Heart right ventricle (tissue), 16 donors: ENCODE measurements at regions not wholly inside any gene's neighbourhood (a gene's known extent, or its start where the extent isn't known, plus 50 kb on each side); places are given as distances from the start of the nearest gene placed in this dataset.

ENCODE experiments used
- ATAC-seq, 8 donors: fragments of 200-7000 bp; cut with Tn5 transposase; one replicate each; pipeline ENCODE4 v1.9.1; 2020; ENCODE audit warnings: mild to moderate bottlenecking in 8 of 8, moderate library complexity in 8 of 8, moderate number of reproducible peaks in 1 of 8
- DNase-seq, 2 donors: peaks; one replicate each; pipeline ENCODE4 v3.0.0-alpha.2; 2020
- H3K27ac ChIP-seq, 10 donors: fragments of 200-600 bp; sonication (generic) in 2 of 10; one replicate each; pipeline versions ENCODE4 v1.5.0 to v1.8.0; 2020 to 2022; ENCODE audit warnings: mild to moderate bottlenecking in 3 of 10
- H3K27me3 ChIP-seq, 7 donors: fragments of 200-600 bp; one replicate each; pipeline ENCODE4 v1.8.0; 2021 to 2022; ENCODE audit warnings: mild to moderate bottlenecking in 2 of 7
- H3K36me3 ChIP-seq, 9 donors: fragments of 200-600 bp; sonication (generic) in 1 of 9; one replicate each; pipeline versions ENCODE4 v1.5.0 to v1.8.0; 2020 to 2022; ENCODE audit warnings: mild to moderate bottlenecking in 2 of 9
- H3K4me1 ChIP-seq, 9 donors: fragments of 200-600 bp; sonication (generic) in 1 of 9; one replicate each; pipeline versions ENCODE4 v1.5.0 to v1.8.0; 2020 to 2022; ENCODE audit warnings: mild to moderate bottlenecking in 4 of 9
- H3K4me3 ChIP-seq, 10 donors: fragments of 200-600 bp; sonication (generic) in 2 of 10; one replicate each; pipeline versions ENCODE4 v1.5.0 to v1.8.0; 2020 to 2022; ENCODE audit warnings: mild to moderate bottlenecking in 7 of 10, moderate library complexity in 2 of 10
- H3K9me3 ChIP-seq, 11 donors: fragments of 200-600 bp in 10 of 11; sonication (generic) in 2 of 11; one replicate each; pipeline versions ENCODE4 v1.5.0 to v1.8.0; 2013 to 2022; ENCODE audit warnings: mild to moderate bottlenecking in 2 of 11, control low read depth in 1 of 11, moderate library complexity in 1 of 11
- WGBS, 2 donors: extraction: QIAGEN DNeasy Blood & Tissue Kit; methylation state at CpG; one replicate each; pipeline ENCODE4 v1.1.7; 2013; ENCODE audit warnings: inconsistent platforms in 1 of 2; 5-methylcytosine and 5-hydroxymethylcytosine counted together
- intact Hi-C, 10 donors: fragments of 100-400 bp; cut with DNase I; formaldehyde crosslinking; loops; one replicate each; pipeline versions ENCODE4 v1.11.1 to v1.14.2; 2022
- TF ChIP-seq, protein P1 (sequence below), 9 donors: fragments of 200-600 bp; sonication (generic) in 2 of 9; IDR thresholded peaks; one replicate each; pipeline versions ENCODE4 v1.5.0 to v1.8.0; 2021 to 2022; ENCODE audit warnings: antibody characterized with exemption in 9 of 9, mild to moderate bottlenecking in 5 of 9, moderate library complexity in 1 of 9
- donor health status: Arrhythmogenic right ventricular cardiomyopathy.
- donor health status: ischemic (EF 13 %, LVEDD 7.1; RV severe dilation, severe dysfunction).
- donor health status: healthy with polysubstance abuse.
- donor health status: DM: no; HTN: yes; CAD: no.
- donor health status: DM: no; HTN: no; CAD: no.
- donor health status: ischemic (EF 25% LVEDD 6.9; RV normal size, moderate dysfunction).
- donor health status: ischemic (EF 25% LVEDD 5.7; RV mildly dilated, moderate dysfunction).
- donor health status: healthy.
- donor health status: DM: yes; HTN: yes; CAD: no.
- donor health status: Ischemic cardiomyopathy.
- donor health status: ischemic (EF 35%, LVEDD 5.7; RV mildly dilated, moderate dysfunction).
- donor health status: nonischemic (EF 11% LVEDD 7.7; RV severe dilation, severe dysfunction).
- donor health status: DM: yes; HTN: yes; CAD: no.
- donor health status: PGD.
- donor health status: ischemic (EF 29% LVEDD 5.4; RV normal size, mild dysfunction).
- donor health status: nonischemic (EF 23%, LVEDD 6.1; RV moderate dilation, normal function).

DNA sequence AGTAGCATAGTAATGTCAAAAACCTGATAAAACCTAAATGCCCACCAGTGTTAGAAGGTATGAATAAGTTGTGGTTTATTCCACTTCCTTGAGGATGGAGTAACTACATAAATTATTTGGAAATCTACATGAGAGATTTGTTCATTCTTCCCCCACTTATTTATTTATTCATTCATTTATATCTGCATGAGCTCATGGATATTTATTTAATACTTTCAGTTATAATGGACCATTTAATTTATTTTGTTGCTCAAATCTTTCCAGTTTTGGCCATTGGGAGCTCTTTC, 223.8 kb upstream of the S1PR3 start:
- ATAC-seq (no peak), DNase-seq (no peak)
- intact Hi-C loops = no loop called here
- H3K4me1 ChIP-seq = peaks cover 0 to 6% (median 0%) of the 10 kb centered on the region in 9 donors
- peaks cover 0 to 3% (median 0%) of the 10 kb centered on the region in 7 donors for H3K27me3 ChIP-seq
- no peak overlapping the region for H3K27ac ChIP-seq
- H3K4me3 ChIP-seq = no peak overlapping the region
- H3K36me3 ChIP-seq = no peaks in the 10 kb centered on the region
- peaks cover 0 to 3% (median 0%) of the 10 kb centered on the region in 11 donors for H3K9me3 ChIP-seq
- TF ChIP-seq, protein P1, sequence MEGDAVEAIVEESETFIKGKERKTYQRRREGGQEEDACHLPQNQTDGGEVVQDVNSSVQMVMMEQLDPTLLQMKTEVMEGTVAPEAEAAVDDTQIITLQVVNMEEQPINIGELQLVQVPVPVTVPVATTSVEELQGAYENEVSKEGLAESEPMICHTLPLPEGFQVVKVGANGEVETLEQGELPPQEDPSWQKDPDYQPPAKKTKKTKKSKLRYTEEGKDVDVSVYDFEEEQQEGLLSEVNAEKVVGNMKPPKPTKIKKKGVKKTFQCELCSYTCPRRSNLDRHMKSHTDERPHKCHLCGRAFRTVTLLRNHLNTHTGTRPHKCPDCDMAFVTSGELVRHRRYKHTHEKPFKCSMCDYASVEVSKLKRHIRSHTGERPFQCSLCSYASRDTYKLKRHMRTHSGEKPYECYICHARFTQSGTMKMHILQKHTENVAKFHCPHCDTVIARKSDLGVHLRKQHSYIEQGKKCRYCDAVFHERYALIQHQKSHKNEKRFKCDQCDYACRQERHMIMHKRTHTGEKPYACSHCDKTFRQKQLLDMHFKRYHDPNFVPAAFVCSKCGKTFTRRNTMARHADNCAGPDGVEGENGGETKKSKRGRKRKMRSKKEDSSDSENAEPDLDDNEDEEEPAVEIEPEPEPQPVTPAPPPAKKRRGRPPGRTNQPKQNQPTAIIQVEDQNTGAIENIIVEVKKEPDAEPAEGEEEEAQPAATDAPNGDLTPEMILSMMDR (IDR thresholded peaks at IDR 0.05) = no peak

DNA sequence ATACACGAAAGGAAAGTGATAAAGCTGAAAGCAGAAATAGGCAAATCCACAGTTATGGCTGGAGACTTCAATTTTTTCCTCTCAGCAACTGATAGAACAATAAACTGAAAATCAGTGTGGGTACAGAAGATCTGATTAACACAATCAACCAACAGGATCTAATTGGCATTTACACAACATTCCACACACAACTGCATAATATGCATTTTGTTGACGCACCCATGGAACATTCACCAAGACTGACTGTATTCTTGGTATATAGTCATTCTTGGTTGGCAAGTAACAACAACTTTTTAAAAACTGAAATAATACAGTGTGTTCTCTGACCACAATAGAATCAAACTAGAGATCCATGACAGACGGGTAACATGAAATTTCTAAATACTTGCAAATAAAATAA, 218.7 kb upstream of the S1PR3 start:
- no peak for DNase-seq
- 76 to 93% methylated on average over 3 of the region's 3 CpGs for WGBS, 2 donors
- no peak overlapping the region for H3K4me3 ChIP-seq
- peaks cover 2 to 42% (median 29%) of the 10 kb centered on the region in 9 donors for H3K4me1 ChIP-seq
- ATAC-seq = no peak
- H3K9me3 ChIP-seq = no peaks in the 10 kb centered on the region
- intact Hi-C loops = no loop called here
- TF ChIP-seq, protein P1 (IDR thresholded peaks at IDR 0.05) = no peak
- no peaks in the 10 kb centered on the region for H3K36me3 ChIP-seq
- no peaks in the 10 kb centered on the region for H3K27me3 ChIP-seq
- H3K27ac ChIP-seq = no peak overlapping the region

DNA sequence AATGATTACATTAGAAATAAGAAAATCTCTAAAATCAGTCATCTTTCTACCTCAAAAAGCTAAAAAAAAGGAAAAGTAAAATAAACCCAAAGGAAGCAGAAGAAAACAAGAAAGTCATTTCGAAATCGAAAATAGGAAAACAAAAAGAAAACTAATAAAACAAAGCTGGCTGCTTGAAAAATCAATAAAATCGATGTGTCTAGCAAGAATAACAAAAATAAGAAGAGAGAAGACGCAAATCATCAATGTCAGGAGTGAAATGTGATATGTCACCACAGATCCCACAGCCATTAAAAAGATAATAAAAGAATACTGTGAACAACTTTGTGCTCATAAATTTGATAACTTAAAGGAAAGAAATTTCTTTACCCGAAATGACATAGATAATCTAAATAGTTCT, 218.1 kb upstream of the S1PR3 start:
- 89 to 94% methylated on average over 5 of the region's 5 CpGs for WGBS, 2 donors
- TF ChIP-seq, protein P1 (IDR thresholded peaks at IDR 0.05) = no peak
- H3K9me3 ChIP-seq = no peaks in the 10 kb centered on the region
- no peaks in the 10 kb centered on the region for H3K36me3 ChIP-seq
- H3K27ac ChIP-seq = peak overlapping the region in 1 of 10 donors; percentile 1
- no peaks in the 10 kb centered on the region for H3K27me3 ChIP-seq
- ATAC-seq (no peak), DNase-seq (no peak)
- intact Hi-C loops = no loop called here
- H3K4me3 ChIP-seq = no peak overlapping the region
- peaks cover 4 to 48% (median 34%) of the 10 kb centered on the region in 9 donors for H3K4me1 ChIP-seq

DNA sequence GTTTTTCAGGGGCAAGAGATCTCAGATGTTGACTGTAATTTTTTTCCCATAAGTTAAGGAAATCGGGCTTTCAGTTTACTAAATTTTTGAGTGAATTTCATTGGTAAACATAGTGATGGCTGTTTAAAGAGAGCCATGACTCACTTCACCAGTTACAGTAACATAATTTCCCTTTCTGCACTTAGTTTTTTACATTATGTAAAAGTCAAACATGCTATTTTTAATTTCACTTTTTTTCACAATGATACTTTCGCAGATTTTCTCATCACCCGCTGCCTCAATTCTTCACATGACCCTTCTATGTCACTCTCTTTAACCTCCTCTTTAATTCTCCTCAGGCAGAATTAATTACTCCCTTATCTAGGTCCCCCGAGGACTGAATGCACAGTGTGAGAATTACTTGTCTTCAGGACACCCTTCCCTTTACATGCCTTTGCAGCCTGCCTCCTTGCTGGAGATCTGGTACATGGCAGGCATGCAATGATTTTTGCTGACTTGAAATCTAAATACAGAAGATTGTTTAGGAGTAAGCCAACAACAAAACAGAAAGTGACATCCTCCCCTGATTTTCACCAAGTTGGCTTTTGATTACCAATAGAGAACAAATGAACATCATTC, 217.5 kb upstream of the S1PR3 start:
- intact Hi-C loops = no loop called here
- DNase-seq (no peak), ATAC-seq (no peak)
- H3K36me3 ChIP-seq = no peaks in the 10 kb centered on the region
- H3K9me3 ChIP-seq = no peaks in the 10 kb centered on the region
- no peak overlapping the region for H3K4me3 ChIP-seq
- peak overlapping the region in 3 of 10 donors; percentile 1 to 61 (median 15) for H3K27ac ChIP-seq
- H3K27me3 ChIP-seq = no peaks in the 10 kb centered on the region
- TF ChIP-seq, protein P1 (IDR thresholded peaks at IDR 0.05) = peak in 4 of 9 donors; percentile 11 to 33 (median 18)
- 65 to 69% methylated on average over 4 of the region's 4 CpGs for WGBS, 2 donors
- peaks cover 4 to 53% (median 39%) of the 10 kb centered on the region in 9 donors for H3K4me1 ChIP-seq
